ENCODE measurements at regions not wholly inside any gene's neighbourhood (a gene's known extent, or its start where the extent isn't known, plus 50 kb on each side); places are given as distances from the start of the nearest gene placed in this dataset.
"Not testable (repeated sequence)": the region's sequence is repeated elsewhere in the genome, so short reads cannot be mapped to it uniquely, and the experiment has no call there.

- no peak for TF ChIP-seq CTCF (IDR thresholded peaks at IDR 0.05; ENCODE audit: extremely low read depth, missing control alignments)
- DNase-seq (ENCODE audit: low spot score) = no peak
Observed at GRCh38 chr11:46181843-46182424, 60.7 kb upstream of the PHF21A start.

GRCh38 chr11:46181387-46181786 lies 60.1 kb upstream of the PHF21A start:
- TF ChIP-seq CTCF (IDR thresholded peaks at IDR 0.05; ENCODE audit: extremely low read depth, missing control alignments) = no peak

GRCh38 chr11:46180736-46181135 lies 59.5 kb upstream of the PHF21A start:
- no peak for TF ChIP-seq CTCF (IDR thresholded peaks at IDR 0.05; ENCODE audit: extremely low read depth, missing control alignments)
- no peak for DNase-seq (ENCODE audit: low spot score)

More at GRCh38 chr11:46181387-46181786, 60.1 kb upstream of the PHF21A start:
- no peak for DNase-seq (ENCODE audit: low spot score)

GRCh38 chr11:46178513-46178912 lies 57.3 kb upstream of the PHF21A start:
- no peak for DNase-seq (ENCODE audit: low spot score)
- no peak for TF ChIP-seq CTCF (IDR thresholded peaks at IDR 0.05; ENCODE audit: extremely low read depth, missing control alignments)

GRCh38 chr11:46176421-46176820 lies 55.2 kb upstream of the PHF21A start:
- no peak for DNase-seq (ENCODE audit: low spot score)
- no peak for TF ChIP-seq CTCF (IDR thresholded peaks at IDR 0.05; ENCODE audit: extremely low read depth, missing control alignments)

- no peak for TF ChIP-seq CTCF (IDR thresholded peaks at IDR 0.05; ENCODE audit: extremely low read depth, missing control alignments)
Observed at GRCh38 chr11:46175401-46176002, 54.2 kb upstream of the PHF21A start.

GRCh38 chr11:46171693-46172092 lies 50.4 kb upstream of the PHF21A start:
- not testable (repeated sequence) for DNase-seq (ENCODE audit: low spot score)

More at GRCh38 chr11:46175401-46176002, 54.2 kb upstream of the PHF21A start:
- DNase-seq (ENCODE audit: low spot score) = no peak
